IMR-90 (cell line): ENCODE measurements at regions not wholly inside any gene's neighbourhood (a gene's known extent, or its start where the extent isn't known, plus 50 kb on each side); places are given as distances from the start of the nearest gene placed in this dataset.

Source experiments
- ATAC-seq: fragments of 200-7000 bp; cut with Tn5 transposase; 2 replicates; pipeline ENCODE4 v1.9.1; 2020; ENCODE audit warnings: low read depth, mild to moderate bottlenecking, moderate library complexity
- BruUV-seq: library from RNA; stranded (reverse); fragments of 400-500 nt; replicated peaks from 2 replicates; lab custom pipeline; 2021; lab: Mats Ljungman, UMichigan
- CTCF ChIA-PET: fragments of 300-600 bp; formaldehyde crosslinking; extraction: SDS; loops from one replicate; lab custom pipeline; 2021; ENCODE audit warnings: antibody characterized with exemption; lab: Yijun Ruan, JAX
- POLR2A ChIA-PET: fragments of 300-600 bp; sonication (Branson Sonifier 250); formaldehyde crosslinking; loops from one replicate; lab custom pipeline; 2022; ENCODE audit warnings: antibody characterized with exemption; ENCODE audit not compliant: unreplicated experiment; lab: Charles Lee
- DNase-seq: peaks from one replicate; pipeline ENCODE4 v3.0.0; 2013
- H2AFZ ChIP-seq: replicated peaks from 2 replicates; pipeline ENCODE3; 2013; ENCODE audit warnings: low read length, mild to moderate bottlenecking; ENCODE audit not compliant: poor library complexity
- H2AK5ac ChIP-seq: 2 replicates; pipeline ENCODE4 v1.6.1; 2013; ENCODE audit warnings: low read depth, low read length, inconsistent platforms
- H2AK9ac ChIP-seq: replicated peaks from 2 replicates; pipeline ENCODE3; 2013; ENCODE audit warnings: mild to moderate bottlenecking, low read depth, low read length, moderate library complexity; ENCODE audit not compliant: poor library complexity
- H2BK120ac ChIP-seq: 2 replicates; pipeline ENCODE4 v1.6.1; 2013; ENCODE audit warnings: low read depth, low read length, inconsistent platforms
- H2BK15ac ChIP-seq: 3 replicates; pipeline ENCODE4 v1.6.1; 2013; ENCODE audit warnings: low read depth, low read length, inconsistent platforms
- H2BK20ac ChIP-seq: 2 replicates; pipeline ENCODE4 v1.6.1; 2013; ENCODE audit warnings: low read depth, mild to moderate bottlenecking, inconsistent platforms, low read length, moderate library complexity
- H2BK5ac ChIP-seq: 2 replicates; pipeline ENCODE4 v1.6.1; 2013; ENCODE audit warnings: mild to moderate bottlenecking, low read depth, low read length, inconsistent platforms; ENCODE audit not compliant: poor library complexity, severe bottlenecking
- H3K14ac ChIP-seq: replicated peaks from 2 replicates; pipeline ENCODE4 v1.6.1; 2013; ENCODE audit warnings: low read depth, low read length, inconsistent platforms
- H3K18ac ChIP-seq: 2 replicates; pipeline ENCODE4 v1.6.1; 2013; ENCODE audit warnings: low read depth, low read length, control low read depth
- H3K23ac ChIP-seq: 2 replicates; pipeline ENCODE4 v1.6.1; 2013; ENCODE audit warnings: low read depth, low read length, inconsistent platforms
- H3K27ac ChIP-seq: 2 replicates; pipeline ENCODE4 v1.5.1; 2013; ENCODE audit warnings: mild to moderate bottlenecking, control low read depth, low read length; ENCODE audit not compliant: insufficient read depth
- H3K27me3 ChIP-seq: 2 replicates; pipeline ENCODE4 v1.6.1; 2013; ENCODE audit warnings: low read length; ENCODE audit not compliant: control insufficient read depth, insufficient read depth
- H3K36me3 ChIP-seq: 2 replicates; pipeline ENCODE4 v1.6.1; 2013; ENCODE audit warnings: low read length, mixed read lengths; ENCODE audit not compliant: control insufficient read depth, insufficient read depth
- H3K4ac ChIP-seq: 2 replicates; pipeline ENCODE4 v1.6.1; 2013; ENCODE audit warnings: low read depth, low read length, inconsistent platforms
- H3K4me1 ChIP-seq: 2 replicates; pipeline ENCODE4 v1.6.1; 2013; ENCODE audit warnings: low read length, mixed read lengths; ENCODE audit not compliant: control insufficient read depth, insufficient read depth
- H3K4me2 ChIP-seq: 2 replicates; pipeline ENCODE4 v1.6.1; 2013; ENCODE audit warnings: low read depth, mild to moderate bottlenecking, control low read depth, low read length, moderate library complexity
- H3K4me3 ChIP-seq: 2 replicates; pipeline ENCODE4 v1.5.1; 2013; ENCODE audit warnings: low read depth, mild to moderate bottlenecking, control low read depth, low read length, moderate library complexity; ENCODE audit not compliant: insufficient read depth
- H3K56ac ChIP-seq: 2 replicates; pipeline ENCODE4 v1.6.1; 2013; ENCODE audit warnings: low read length, inconsistent platforms; ENCODE audit not compliant: insufficient read depth; ENCODE audit errors: extremely low read depth
- H3K79me1 ChIP-seq, 2 experiments: 2 replicates each; pipeline ENCODE4 v1.6.1; 2013; ENCODE audit warnings: low read length in 2 of 2, inconsistent platforms in 1 of 2, low read depth in 1 of 2
- H3K9ac ChIP-seq: 2 replicates; pipeline ENCODE4 v1.6.1; 2013; ENCODE audit warnings: low read depth, low read length, control low read depth
- H3K9me1 ChIP-seq: 2 replicates; pipeline ENCODE4 v1.6.1; 2013; ENCODE audit warnings: low read length, inconsistent platforms; ENCODE audit not compliant: insufficient read depth
- H3K9me3 ChIP-seq: 2 replicates; pipeline ENCODE4 v1.6.1; 2013; ENCODE audit warnings: low read length; ENCODE audit not compliant: control insufficient read depth, insufficient read depth
- H4K20me1 ChIP-seq: 2 replicates; pipeline ENCODE4 v1.6.1; 2013; ENCODE audit warnings: low read length, inconsistent platforms; ENCODE audit not compliant: insufficient read depth
- H4K5ac ChIP-seq: 2 replicates; pipeline ENCODE4 v1.6.1; 2013; ENCODE audit warnings: mild to moderate bottlenecking, low read depth, low read length, control low read depth
- H4K8ac ChIP-seq, 2 experiments: 2 replicates each; pipeline ENCODE4 v1.6.1; 2013; ENCODE audit warnings: low read depth in 2 of 2, low read length in 2 of 2, control low read depth in 1 of 2, inconsistent platforms in 1 of 2
- H4K91ac ChIP-seq: 2 replicates; pipeline ENCODE4 v1.6.1; 2013; ENCODE audit warnings: low read depth, low read length, inconsistent platforms; ENCODE audit not compliant: insufficient read depth
- CHD1 ChIP-seq: IDR thresholded peaks from 2 replicates; pipeline ENCODE4 v1.6.1; 2012; ENCODE audit warnings: low read depth, low read length, improper control_type of control experiment
- FOS ChIP-seq: fragments of 150-350 bp; IDR thresholded peaks from 2 replicates; pipeline ENCODE4 v1.6.1; 2016; ENCODE audit warnings: low read depth, low read length
- MAZ ChIP-seq: IDR thresholded peaks from 2 replicates; pipeline ENCODE4 v1.6.1; 2012; ENCODE audit warnings: low read depth, mild to moderate bottlenecking, low read length, improper control_type of control experiment, moderate library complexity, borderline replicate concordance
- NFE2L2 ChIP-seq: fragments of 150-350 bp; IDR thresholded peaks from 2 replicates; pipeline ENCODE4 v1.6.1; 2016; ENCODE audit warnings: low read depth, mild to moderate bottlenecking, low read length
- POLR2A ChIP-seq: IDR thresholded peaks from 2 replicates; pipeline ENCODE4 v1.6.1; 2012; ENCODE audit warnings: mild to moderate bottlenecking, low read depth, low read length
- RAD21 ChIP-seq: IDR thresholded peaks from 2 replicates; pipeline ENCODE4 v1.6.1; 2012; ENCODE audit warnings: low read length, improper control_type of control experiment
- RCOR1 ChIP-seq: IDR thresholded peaks from 2 replicates; pipeline ENCODE4 v1.6.1; 2012; ENCODE audit warnings: mild to moderate bottlenecking, low read length, improper control_type of control experiment; ENCODE audit not compliant: insufficient replicate concordance
- RFX5 ChIP-seq: IDR thresholded peaks from 2 replicates; pipeline ENCODE4 v1.8.0; 2012; ENCODE audit warnings: low read depth, mild to moderate bottlenecking, low read length, moderate library complexity
- SMC3 ChIP-seq: fragments of 150-350 bp; IDR thresholded peaks from 2 replicates; pipeline ENCODE4 v1.6.1; 2016; ENCODE audit warnings: low read depth, mild to moderate bottlenecking, antibody characterized with exemption, low read length, moderate library complexity
- WGBS, 2 experiments: methylation state at CpG; one replicate each; pipeline versions ENCODE4 v1.1.5 to v1.1.7; 2013; ENCODE audit warnings: missing lambda C conversion rate in 2 of 2; ENCODE audit not compliant: insufficient read length in 1 of 2; ENCODE audit errors: extremely low coverage in 2 of 2; 5-methylcytosine and 5-hydroxymethylcytosine counted together
- dilution Hi-C: fragments of 300-500 bp; cut with HindIII; formaldehyde crosslinking; loops from one replicate; pipeline ENCODE4 v1.14.3; 2018; ENCODE audit warnings: low sequenced_read_pairs; ENCODE audit not compliant: unreplicated experiment
- in situ Hi-C: fragments of 300-500 bp; cut with MboI; formaldehyde crosslinking; loops from 3 replicates; pipeline ENCODE4 v1.14.3; 2019; ENCODE audit warnings: low sequenced_read_pairs, inconsistent platforms, mixed read lengths
- intact Hi-C: fragments of 100-400 bp; cut with micrococcal nuclease; formaldehyde crosslinking; loops from 2 replicates; pipeline ENCODE4 v1.10.0; 2022
- TF ChIP-seq, protein P1 (sequence below): fragments of 150-350 bp; IDR thresholded peaks from 2 replicates; pipeline ENCODE4 v1.6.1; 2017; ENCODE audit warnings: mild to moderate bottlenecking, antibody characterized with exemption, low read length, low read depth

- BruUV-seq, result no TSS peak
- in situ Hi-C loops, result no loop called here
Observed at GRCh38 chrX:40474645-40475044, 106.1 kb upstream of the ATP6AP2 start.

More at GRCh38 chrX:40474645-40475044, 106.1 kb upstream of the ATP6AP2 start:
- Histone ChIP-seq H3K56ac (no peak overlapping the region), H3K4me3 (no peak overlapping the region), H4K5ac (no peak overlapping the region), H4K91ac (no peak overlapping the region), H2BK120ac (no peak overlapping the region), H3K9me3 (no peaks in the 10 kb centered on the region; the same call in 1 of the 2 replicates), H2AK9ac (no peak overlapping the region), H3K36me3 (no peaks in the 10 kb centered on the region), H2BK5ac (no peak overlapping the region), H3K18ac (no peak overlapping the region), H2BK15ac (no peak overlapping the region), H3K27me3 (peaks cover 27% of the 10 kb centered on the region), H2AK5ac (no peak overlapping the region), H3K14ac (no peak overlapping the region), H3K4ac (no peak overlapping the region), H3K79me1 (no peaks in the 10 kb centered on the region), H3K4me1 (peaks cover 2% of the 10 kb centered on the region; the same call in 1 of the 2 replicates), H2AFZ (no peak overlapping the region), H3K9ac (no peak overlapping the region), H2BK20ac (no peak overlapping the region), H3K23ac (no peak overlapping the region), H4K20me1 (no peaks in the 10 kb centered on the region; the same call in 1 of the 2 replicates), H4K8ac (no peak overlapping the region), H3K4me2 (no peak overlapping the region), H3K27ac (no peak overlapping the region), H3K9me1 (no peaks in the 10 kb centered on the region)
- intact Hi-C loops (no loop called here), dilution Hi-C loops (no loop called here)
- ChIA-PET POLR2A (no interaction called here), CTCF (no interaction called here)
- TF ChIP-seq FOS (no peak), MAZ (no peak), RAD21 (no peak), RCOR1 (no peak), RFX5 (no peak), SMC3 (no peak), NFE2L2 (no peak), CHD1 (no peak), POLR2A (no peak)
- TF ChIP-seq, protein P1, sequence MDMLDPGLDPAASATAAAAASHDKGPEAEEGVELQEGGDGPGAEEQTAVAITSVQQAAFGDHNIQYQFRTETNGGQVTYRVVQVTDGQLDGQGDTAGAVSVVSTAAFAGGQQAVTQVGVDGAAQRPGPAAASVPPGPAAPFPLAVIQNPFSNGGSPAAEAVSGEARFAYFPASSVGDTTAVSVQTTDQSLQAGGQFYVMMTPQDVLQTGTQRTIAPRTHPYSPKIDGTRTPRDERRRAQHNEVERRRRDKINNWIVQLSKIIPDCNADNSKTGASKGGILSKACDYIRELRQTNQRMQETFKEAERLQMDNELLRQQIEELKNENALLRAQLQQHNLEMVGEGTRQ, result no peak
- ATAC-seq (no peak), DNase-seq (no peak)
- WGBS, 2 experiments, result 60% methylated on average over 1 of the region's 9 CpGs; no CpG with 5 or more reads in 1 of the 2 experiments
